ENCODE measurements at regions not wholly inside any gene's neighbourhood (a gene's known extent, or its start where the extent isn't known, plus 50 kb on each side); places are given as distances from the start of the nearest gene placed in this dataset.

DNA sequence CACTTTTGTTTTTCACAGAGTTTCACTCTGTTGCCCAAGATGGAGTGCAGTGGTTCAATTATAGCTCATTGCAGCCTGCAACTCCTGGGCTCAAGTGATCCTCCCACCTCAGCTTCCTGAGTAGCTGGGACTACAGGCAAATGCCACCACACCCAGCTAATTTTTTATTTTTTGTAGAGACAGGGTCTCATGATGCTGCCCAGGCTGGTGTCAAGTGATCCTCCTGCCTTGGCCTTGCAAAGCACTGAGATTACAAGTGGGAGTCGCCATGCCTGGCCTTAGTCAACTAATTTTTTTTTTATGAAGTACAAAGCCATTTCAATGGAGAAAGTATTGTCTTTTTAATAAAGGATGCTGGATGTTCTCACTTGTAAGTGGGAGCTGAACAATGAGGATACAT is 51.3 kb upstream of the UXT start:
- CTCF ChIA-PET: no interaction called here
- no peak for DNase-seq (ENCODE audit: low read depth, low spot score)
- Histone ChIP-seq H3K9me3 (ENCODE audit: control insufficient read depth, insufficient read depth, low read length) (no peaks in the 10 kb centered on the region), H3K27ac (ENCODE audit: low read depth, low read length) (no peak overlapping the region), H3K27me3 (ENCODE audit: control insufficient read depth, insufficient read depth, low read length) (peaks cover 2% of the 10 kb centered on the region), H3K4me3 (ENCODE audit: low read depth, low read length) (no peak overlapping the region)
- POLR2A ChIA-PET: no interaction called here
- no peak for TF ChIP-seq CTCF (IDR thresholded peaks at IDR 0.05; ENCODE audit: low read depth, low read length)
